HL-60 (cell line): ENCODE measurements at regions not wholly inside any gene's neighbourhood (a gene's known extent, or its start where the extent isn't known, plus 50 kb on each side); places are given as distances from the start of the nearest gene placed in this dataset.

Experiments
- CTCF ChIP-seq: IDR thresholded peaks from one replicate; pipeline ENCODE4 v1.5.1; 2011; ENCODE audit warnings: low read length, control low read depth, inconsistent platforms; ENCODE audit not compliant: insufficient read depth
- POLR2AphosphoS5 ChIP-seq: IDR thresholded peaks from 2 replicates; pipeline ENCODE4 v1.6.1; 2012; ENCODE audit warnings: low read depth
- TF ChIP-seq, protein P1 (sequence below): IDR thresholded peaks from 2 replicates; pipeline ENCODE4 v1.6.1; 2012; ENCODE audit warnings: low read depth; ENCODE audit not compliant: insufficient replicate concordance

DNA sequence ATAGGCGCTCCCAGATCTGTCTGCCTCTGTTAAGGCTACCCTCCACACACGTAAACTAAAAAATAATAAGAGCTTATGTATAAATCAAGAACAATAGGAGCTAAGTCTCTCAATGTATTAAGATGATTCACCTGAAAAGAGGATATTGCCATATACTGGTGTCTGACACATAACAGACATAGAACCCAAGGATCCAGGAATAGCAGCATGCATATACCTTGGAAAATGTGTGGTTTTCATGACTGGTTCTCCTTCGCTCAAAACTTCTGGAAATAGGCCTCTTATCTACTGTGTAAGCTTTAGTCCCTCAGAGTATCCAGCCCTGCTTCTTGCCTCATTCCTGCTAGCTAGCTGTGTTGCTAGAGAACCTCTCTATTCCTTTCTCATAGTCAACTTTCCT, 203.7 kb upstream of the SLITRK2 start:
- TF ChIP-seq, protein P1, sequence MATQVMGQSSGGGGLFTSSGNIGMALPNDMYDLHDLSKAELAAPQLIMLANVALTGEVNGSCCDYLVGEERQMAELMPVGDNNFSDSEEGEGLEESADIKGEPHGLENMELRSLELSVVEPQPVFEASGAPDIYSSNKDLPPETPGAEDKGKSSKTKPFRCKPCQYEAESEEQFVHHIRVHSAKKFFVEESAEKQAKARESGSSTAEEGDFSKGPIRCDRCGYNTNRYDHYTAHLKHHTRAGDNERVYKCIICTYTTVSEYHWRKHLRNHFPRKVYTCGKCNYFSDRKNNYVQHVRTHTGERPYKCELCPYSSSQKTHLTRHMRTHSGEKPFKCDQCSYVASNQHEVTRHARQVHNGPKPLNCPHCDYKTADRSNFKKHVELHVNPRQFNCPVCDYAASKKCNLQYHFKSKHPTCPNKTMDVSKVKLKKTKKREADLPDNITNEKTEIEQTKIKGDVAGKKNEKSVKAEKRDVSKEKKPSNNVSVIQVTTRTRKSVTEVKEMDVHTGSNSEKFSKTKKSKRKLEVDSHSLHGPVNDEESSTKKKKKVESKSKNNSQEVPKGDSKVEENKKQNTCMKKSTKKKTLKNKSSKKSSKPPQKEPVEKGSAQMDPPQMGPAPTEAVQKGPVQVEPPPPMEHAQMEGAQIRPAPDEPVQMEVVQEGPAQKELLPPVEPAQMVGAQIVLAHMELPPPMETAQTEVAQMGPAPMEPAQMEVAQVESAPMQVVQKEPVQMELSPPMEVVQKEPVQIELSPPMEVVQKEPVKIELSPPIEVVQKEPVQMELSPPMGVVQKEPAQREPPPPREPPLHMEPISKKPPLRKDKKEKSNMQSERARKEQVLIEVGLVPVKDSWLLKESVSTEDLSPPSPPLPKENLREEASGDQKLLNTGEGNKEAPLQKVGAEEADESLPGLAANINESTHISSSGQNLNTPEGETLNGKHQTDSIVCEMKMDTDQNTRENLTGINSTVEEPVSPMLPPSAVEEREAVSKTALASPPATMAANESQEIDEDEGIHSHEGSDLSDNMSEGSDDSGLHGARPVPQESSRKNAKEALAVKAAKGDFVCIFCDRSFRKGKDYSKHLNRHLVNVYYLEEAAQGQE = no peak
- TF ChIP-seq POLR2AphosphoS5 (no peak), CTCF (no peak)
